ENCODE measurements at regions not wholly inside any gene's neighbourhood (a gene's known extent, or its start where the extent isn't known, plus 50 kb on each side); places are given as distances from the start of the nearest gene placed in this dataset.

GRCh38 chr11:88439356-88439755, 101.8 kb upstream of the CTSC start:
- TF ChIP-seq CTCF (tag by site-specific recombination; IDR thresholded peaks at IDR 0.05) (no peak), ZNF175 (tag by site-specific recombination; IDR thresholded peaks at IDR 0.05) (no peak), ZNF169 (tag by site-specific recombination; IDR thresholded peaks at IDR 0.05) (no peak), ZNF426 (tag by site-specific recombination; IDR thresholded peaks at IDR 0.05) (no peak), ZFP37 (tag by site-specific recombination; IDR thresholded peaks at IDR 0.05) (no peak), KLF1 (tag by site-specific recombination; IDR thresholded peaks at IDR 0.05) (no peak), ZBTB26 (tag by site-specific recombination; optimal IDR thresholded peaks at IDR 0.05) (no peak)

All from HEK293 (cell line).